SK-N-SH (cell line): ENCODE measurements at regions not wholly inside any gene's neighbourhood (a gene's known extent, or its start where the extent isn't known, plus 50 kb on each side); places are given as distances from the start of the nearest gene placed in this dataset.

Experiments used
- CTCF ChIA-PET: fragments of 300-600, 350-600 bp; formaldehyde crosslinking; extraction: SDS; loops from one replicate; lab custom pipeline; 2021; lab: Yijun Ruan, JAX
- POLR2A ChIA-PET: fragments of 350-600 bp; sonication (Branson Sonifier 250); formaldehyde crosslinking; extraction: SDS; loops from one replicate; lab custom pipeline; 2020; ENCODE audit warnings: antibody characterized with exemption, inconsistent platforms; lab: Yijun Ruan, JAX
- DNase-seq: peaks from one replicate; pipeline ENCODE4 v3.0.0; 2012
- H2AFZ ChIP-seq: fragments of 200-600 bp; sonication (generic); 2 replicates; pipeline ENCODE4 v1.8.1; 2016; ENCODE audit warnings: antibody characterized with exemption, mild to moderate bottlenecking, low read depth
- H3F3A ChIP-seq: fragments of 200-600 bp; sonication (generic); replicated peaks from 2 replicates; pipeline ENCODE3; 2016; ENCODE audit warnings: antibody characterized with exemption, mild to moderate bottlenecking; ENCODE audit not compliant: insufficient read depth
- H3K27ac ChIP-seq, 2 experiments: fragments of 200-500 bp in 1 of 2; fragments of 200-600 bp in 1 of 2; sonication (Bioruptor generic) in 1 of 2; sonication (generic), shearing (Covaris generic) in 1 of 2; 2 replicates each; pipeline versions ENCODE4 v1.5.1 to v1.6.1; 2014 to 2016; ENCODE audit warnings: low read depth in 2 of 2, inconsistent platforms in 1 of 2, low read length in 1 of 2, mild to moderate bottlenecking in 1 of 2, mixed read lengths in 1 of 2
- H3K27me3 ChIP-seq: fragments of 200-600 bp; sonication (generic), shearing (Covaris generic); 2 replicates; pipeline ENCODE4 v1.6.1; 2016; ENCODE audit warnings: mixed run types; ENCODE audit not compliant: insufficient read depth
- H3K36me3 ChIP-seq, 2 experiments: fragments of 200-500 bp in 1 of 2; fragments of 200-600 bp in 1 of 2; sonication (Bioruptor generic) in 1 of 2; sonication (generic) in 1 of 2; replicated peaks in 1 of 2; 2 replicates each; pipeline versions ENCODE3 to v1.5.1; 2014 to 2016; ENCODE audit warnings: low read length in 1 of 2, mild to moderate bottlenecking in 1 of 2; ENCODE audit not compliant: insufficient read depth in 2 of 2, control insufficient read depth in 1 of 2
- H3K4me1 ChIP-seq, 2 experiments: fragments of 200-500 bp in 1 of 2; fragments of 200-600 bp in 1 of 2; sonication (Bioruptor generic) in 1 of 2; sonication (generic), shearing (Covaris generic) in 1 of 2; 2 replicates each; pipeline versions ENCODE4 v1.5.1 to v1.6.1; 2014 to 2016; ENCODE audit warnings: low read depth in 1 of 2, low read length in 1 of 2, mixed run types in 1 of 2; ENCODE audit not compliant: insufficient read depth in 2 of 2, control insufficient read depth in 1 of 2
- H3K4me2 ChIP-seq: fragments of 200-600 bp; sonication (generic), shearing (Covaris generic); 2 replicates; pipeline ENCODE4 v1.6.1; 2017; ENCODE audit warnings: mixed run types
- H3K4me3 ChIP-seq, 2 experiments: fragments of 200-500 bp in 1 of 2; fragments of 200-600 bp in 1 of 2; sonication (Bioruptor generic) in 1 of 2; sonication (generic), shearing (Covaris generic) in 1 of 2; 2 replicates each; pipeline versions ENCODE4 v1.5.1 to v1.8.1; 2014 to 2016; ENCODE audit warnings: low read depth in 2 of 2, inconsistent platforms in 1 of 2, low read length in 1 of 2, mild to moderate bottlenecking in 1 of 2, mixed read lengths in 1 of 2, moderate library complexity in 1 of 2
- H3K79me2 ChIP-seq: fragments of 200-600 bp; sonication (generic); 2 replicates; pipeline ENCODE4 v1.8.1; 2017; ENCODE audit warnings: mild to moderate bottlenecking; ENCODE audit not compliant: insufficient read depth
- H3K9ac ChIP-seq: fragments of 200-600 bp; sonication (generic); 2 replicates; pipeline ENCODE4 v1.6.1; 2017; ENCODE audit warnings: mixed run types
- H3K9me2 ChIP-seq: fragments of 200-600 bp; sonication (generic); 2 replicates; pipeline ENCODE4 v1.6.1; 2017; ENCODE audit warnings: mixed run types
- H3K9me3 ChIP-seq: fragments of 200-600 bp; sonication (generic); 2 replicates; pipeline ENCODE4 v1.6.1; 2017; ENCODE audit warnings: mixed run types, mild to moderate bottlenecking, moderate library complexity
- H4K20me1 ChIP-seq: fragments of 200-600 bp; sonication (generic); 2 replicates; pipeline ENCODE4 v1.6.1; 2017; ENCODE audit warnings: mild to moderate bottlenecking, mixed run types; ENCODE audit not compliant: insufficient read depth
- ELF1 ChIP-seq: IDR thresholded peaks from 2 replicates; pipeline ENCODE4 v1.4.0; 2012
- EP300 ChIP-seq, 2 experiments: IDR thresholded peaks; 2 replicates each; pipeline versions ENCODE4 v1.4.0 to v1.6.1; 2012; ENCODE audit warnings: borderline replicate concordance in 1 of 2, low read depth in 1 of 2, low read length in 1 of 2
- FOSL2 ChIP-seq: IDR thresholded peaks from 2 replicates; pipeline ENCODE4 v1.4.0; 2012; ENCODE audit warnings: low read depth, mild to moderate bottlenecking, moderate library complexity, borderline replicate concordance
- FOXJ3 ChIP-seq: sonication (generic); formaldehyde crosslinking; IDR thresholded peaks from 2 replicates; pipeline ENCODE4 v1.5.1; 2020; ENCODE audit warnings: mild to moderate bottlenecking, missing genetic modification reagents
- FOXM1 ChIP-seq: IDR thresholded peaks from 2 replicates; pipeline ENCODE4 v1.4.0; 2012; ENCODE audit warnings: low read depth, mild to moderate bottlenecking
- GATA2 ChIP-seq: sonication (generic); formaldehyde crosslinking; IDR thresholded peaks from 2 replicates; pipeline ENCODE4 v1.5.0; 2020; ENCODE audit warnings: mild to moderate bottlenecking, missing genetic modification reagents
- JUND ChIP-seq: IDR thresholded peaks from 2 replicates; pipeline ENCODE4 v1.4.0; 2012
- NRF1 ChIP-seq: IDR thresholded peaks from 2 replicates; pipeline ENCODE4 v1.6.1; 2012; ENCODE audit warnings: low read depth, mild to moderate bottlenecking, low read length
- POLR2AphosphoS5 ChIP-seq: IDR thresholded peaks from 2 replicates; pipeline ENCODE4 v1.6.1; 2012; ENCODE audit warnings: low read depth, low read length
- RAD21 ChIP-seq: IDR thresholded peaks from 2 replicates; pipeline ENCODE4 v1.6.1; 2012; ENCODE audit warnings: mild to moderate bottlenecking, low read length
- RFX5 ChIP-seq: IDR thresholded peaks from 2 replicates; pipeline ENCODE4 v1.6.1; 2012; ENCODE audit warnings: mild to moderate bottlenecking, improper control_type of control experiment, low read length
- RXRA ChIP-seq: IDR thresholded peaks from 2 replicates; pipeline ENCODE4 v1.4.0; 2012; ENCODE audit warnings: low read depth, mild to moderate bottlenecking, borderline replicate concordance
- TAF1 ChIP-seq: IDR thresholded peaks from 2 replicates; pipeline ENCODE4 v1.6.1; 2012; ENCODE audit warnings: low read depth, mild to moderate bottlenecking, low read length, moderate library complexity, borderline replicate concordance
- TEAD4 ChIP-seq: IDR thresholded peaks from 2 replicates; pipeline ENCODE4 v1.4.0; 2012; ENCODE audit warnings: mild to moderate bottlenecking, borderline replicate concordance; ENCODE audit not compliant: insufficient read depth
- WGBS: methylation state at CpG from one replicate; pipeline ENCODE4 v1.1.6; 2017; ENCODE audit warnings: low lambda C conversion rate; 5-methylcytosine and 5-hydroxymethylcytosine counted together
- TF ChIP-seq, protein P1 (sequence below): fragments of 150-350 bp; IDR thresholded peaks from 2 replicates; pipeline ENCODE4 v1.6.1; 2016; ENCODE audit warnings: mild to moderate bottlenecking, low read depth, low read length
- TF ChIP-seq, protein P2 (sequence below): fragments of 150-350 bp; IDR thresholded peaks from 2 replicates; pipeline ENCODE4 v1.6.1; 2017; ENCODE audit warnings: antibody characterized with exemption, low read length, low read depth, borderline replicate concordance
- TF ChIP-seq, protein P3 (sequence below): fragments of 200-600 bp; sonication (generic); IDR thresholded peaks from 2 replicates; pipeline ENCODE4 v1.6.1; 2017; ENCODE audit warnings: antibody characterized with exemption, mild to moderate bottlenecking, moderate library complexity
- TF ChIP-seq, protein P4 (sequence below): IDR thresholded peaks from 2 replicates; pipeline ENCODE4 v1.6.1; 2012; ENCODE audit warnings: mild to moderate bottlenecking, low read depth, low read length, moderate library complexity
- TF ChIP-seq, protein P5 (sequence below): IDR thresholded peaks from 2 replicates; pipeline ENCODE4; 2012

DNA sequence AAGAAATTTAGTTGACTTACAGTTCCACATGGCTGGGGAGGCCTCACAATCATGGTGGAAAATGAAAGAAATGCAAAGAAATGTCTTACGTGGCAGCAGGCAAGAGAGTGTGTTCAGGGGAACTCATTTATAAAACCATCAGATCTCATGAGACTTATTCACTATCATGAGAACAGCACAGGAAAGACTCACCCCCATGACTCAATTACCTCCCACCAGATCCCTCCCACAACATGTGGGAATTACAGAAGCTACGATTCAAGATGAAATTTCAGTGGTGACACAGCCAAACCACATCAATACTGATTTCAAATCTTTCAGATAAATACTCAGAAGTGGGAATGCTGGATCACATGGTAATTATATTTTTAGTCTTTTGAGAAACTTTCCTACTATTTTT lies 1357.9 kb downstream of the SLITRK5 start:
- Histone ChIP-seq H4K20me1 (no peaks in the 10 kb centered on the region), H3K36me3 (no peaks in the 10 kb centered on the region), H3K9me3 (no peaks in the 10 kb centered on the region), H2AFZ (no peak overlapping the region), H3K9me2 (no peaks in the 10 kb centered on the region), H3K4me2 (no peak overlapping the region), H3K4me3 (no peak overlapping the region), H3K27me3 (no peaks in the 10 kb centered on the region), H3K4me1 (no peaks in the 10 kb centered on the region), H3K79me2 (no peaks in the 10 kb centered on the region), H3K9ac (no peak overlapping the region), H3K27ac (no peak overlapping the region), H3F3A (no peaks in the 10 kb centered on the region)
- TF ChIP-seq FOSL2 = no peak
- no peak for TF ChIP-seq POLR2AphosphoS5
- TF ChIP-seq EP300 (IDR thresholded peaks at IDR 0.05; ENCODE audit: borderline replicate concordance in 1 of 2, low read depth in 1 of 2, low read length in 1 of 2) = no peak
- TF ChIP-seq, protein P1, sequence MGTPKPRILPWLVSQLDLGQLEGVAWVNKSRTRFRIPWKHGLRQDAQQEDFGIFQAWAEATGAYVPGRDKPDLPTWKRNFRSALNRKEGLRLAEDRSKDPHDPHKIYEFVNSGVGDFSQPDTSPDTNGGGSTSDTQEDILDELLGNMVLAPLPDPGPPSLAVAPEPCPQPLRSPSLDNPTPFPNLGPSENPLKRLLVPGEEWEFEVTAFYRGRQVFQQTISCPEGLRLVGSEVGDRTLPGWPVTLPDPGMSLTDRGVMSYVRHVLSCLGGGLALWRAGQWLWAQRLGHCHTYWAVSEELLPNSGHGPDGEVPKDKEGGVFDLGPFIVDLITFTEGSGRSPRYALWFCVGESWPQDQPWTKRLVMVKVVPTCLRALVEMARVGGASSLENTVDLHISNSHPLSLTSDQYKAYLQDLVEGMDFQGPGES = no peak
- TF ChIP-seq FOXM1 = no peak
- TF ChIP-seq, protein P2, sequence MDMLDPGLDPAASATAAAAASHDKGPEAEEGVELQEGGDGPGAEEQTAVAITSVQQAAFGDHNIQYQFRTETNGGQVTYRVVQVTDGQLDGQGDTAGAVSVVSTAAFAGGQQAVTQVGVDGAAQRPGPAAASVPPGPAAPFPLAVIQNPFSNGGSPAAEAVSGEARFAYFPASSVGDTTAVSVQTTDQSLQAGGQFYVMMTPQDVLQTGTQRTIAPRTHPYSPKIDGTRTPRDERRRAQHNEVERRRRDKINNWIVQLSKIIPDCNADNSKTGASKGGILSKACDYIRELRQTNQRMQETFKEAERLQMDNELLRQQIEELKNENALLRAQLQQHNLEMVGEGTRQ = no peak
- TF ChIP-seq RXRA = no peak
- TF ChIP-seq, protein P3, sequence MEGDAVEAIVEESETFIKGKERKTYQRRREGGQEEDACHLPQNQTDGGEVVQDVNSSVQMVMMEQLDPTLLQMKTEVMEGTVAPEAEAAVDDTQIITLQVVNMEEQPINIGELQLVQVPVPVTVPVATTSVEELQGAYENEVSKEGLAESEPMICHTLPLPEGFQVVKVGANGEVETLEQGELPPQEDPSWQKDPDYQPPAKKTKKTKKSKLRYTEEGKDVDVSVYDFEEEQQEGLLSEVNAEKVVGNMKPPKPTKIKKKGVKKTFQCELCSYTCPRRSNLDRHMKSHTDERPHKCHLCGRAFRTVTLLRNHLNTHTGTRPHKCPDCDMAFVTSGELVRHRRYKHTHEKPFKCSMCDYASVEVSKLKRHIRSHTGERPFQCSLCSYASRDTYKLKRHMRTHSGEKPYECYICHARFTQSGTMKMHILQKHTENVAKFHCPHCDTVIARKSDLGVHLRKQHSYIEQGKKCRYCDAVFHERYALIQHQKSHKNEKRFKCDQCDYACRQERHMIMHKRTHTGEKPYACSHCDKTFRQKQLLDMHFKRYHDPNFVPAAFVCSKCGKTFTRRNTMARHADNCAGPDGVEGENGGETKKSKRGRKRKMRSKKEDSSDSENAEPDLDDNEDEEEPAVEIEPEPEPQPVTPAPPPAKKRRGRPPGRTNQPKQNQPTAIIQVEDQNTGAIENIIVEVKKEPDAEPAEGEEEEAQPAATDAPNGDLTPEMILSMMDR = no peak
- no peak for TF ChIP-seq GATA2 (CRISPR knock-in tag)
- TF ChIP-seq RFX5 = no peak
- no peak for TF ChIP-seq TAF1
- no peak for TF ChIP-seq JUND
- no peak for TF ChIP-seq ELF1
- no peak for TF ChIP-seq NRF1
- TF ChIP-seq FOXJ3 (CRISPR knock-in tag) = no peak
- ChIA-PET POLR2A (no interaction called here), CTCF (no interaction called here)
- WGBS = 28% methylated on average over 2 of the region's 2 CpGs
- DNase-seq = no peak

DNA sequence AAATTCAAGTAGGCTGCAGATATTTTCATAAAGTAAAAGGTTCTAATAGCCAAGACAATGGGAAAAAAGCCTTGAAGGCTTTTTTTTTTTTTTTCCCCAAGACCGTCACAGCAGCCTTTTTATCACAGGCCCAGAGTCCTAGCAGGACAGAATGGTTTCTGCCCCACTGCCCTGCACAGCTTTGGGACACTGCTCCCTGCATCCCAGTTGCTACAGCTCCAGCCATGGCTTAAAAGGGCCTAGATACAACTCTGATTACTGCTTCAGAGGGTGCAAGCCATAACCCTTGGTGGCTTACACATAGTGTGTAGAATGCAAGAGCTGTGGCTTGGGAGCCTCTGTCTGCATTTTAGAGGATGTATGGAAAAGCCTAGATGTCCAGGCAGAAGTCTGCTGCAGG lies 1362.8 kb downstream of the SLITRK5 start:
- Histone ChIP-seq H3K36me3 (no peaks in the 10 kb centered on the region), H3K79me2 (no peaks in the 10 kb centered on the region), H3K4me2 (no peak overlapping the region), H3K4me1 (no peaks in the 10 kb centered on the region), H2AFZ (no peak overlapping the region), H3K9me3 (no peaks in the 10 kb centered on the region), H4K20me1 (no peaks in the 10 kb centered on the region), H3K9me2 (no peaks in the 10 kb centered on the region), H3K27me3 (no peaks in the 10 kb centered on the region), H3K27ac (no peak overlapping the region), H3F3A (no peaks in the 10 kb centered on the region), H3K4me3 (no peak overlapping the region), H3K9ac (no peak overlapping the region)
- no peak for DNase-seq
- TF ChIP-seq, protein P4, sequence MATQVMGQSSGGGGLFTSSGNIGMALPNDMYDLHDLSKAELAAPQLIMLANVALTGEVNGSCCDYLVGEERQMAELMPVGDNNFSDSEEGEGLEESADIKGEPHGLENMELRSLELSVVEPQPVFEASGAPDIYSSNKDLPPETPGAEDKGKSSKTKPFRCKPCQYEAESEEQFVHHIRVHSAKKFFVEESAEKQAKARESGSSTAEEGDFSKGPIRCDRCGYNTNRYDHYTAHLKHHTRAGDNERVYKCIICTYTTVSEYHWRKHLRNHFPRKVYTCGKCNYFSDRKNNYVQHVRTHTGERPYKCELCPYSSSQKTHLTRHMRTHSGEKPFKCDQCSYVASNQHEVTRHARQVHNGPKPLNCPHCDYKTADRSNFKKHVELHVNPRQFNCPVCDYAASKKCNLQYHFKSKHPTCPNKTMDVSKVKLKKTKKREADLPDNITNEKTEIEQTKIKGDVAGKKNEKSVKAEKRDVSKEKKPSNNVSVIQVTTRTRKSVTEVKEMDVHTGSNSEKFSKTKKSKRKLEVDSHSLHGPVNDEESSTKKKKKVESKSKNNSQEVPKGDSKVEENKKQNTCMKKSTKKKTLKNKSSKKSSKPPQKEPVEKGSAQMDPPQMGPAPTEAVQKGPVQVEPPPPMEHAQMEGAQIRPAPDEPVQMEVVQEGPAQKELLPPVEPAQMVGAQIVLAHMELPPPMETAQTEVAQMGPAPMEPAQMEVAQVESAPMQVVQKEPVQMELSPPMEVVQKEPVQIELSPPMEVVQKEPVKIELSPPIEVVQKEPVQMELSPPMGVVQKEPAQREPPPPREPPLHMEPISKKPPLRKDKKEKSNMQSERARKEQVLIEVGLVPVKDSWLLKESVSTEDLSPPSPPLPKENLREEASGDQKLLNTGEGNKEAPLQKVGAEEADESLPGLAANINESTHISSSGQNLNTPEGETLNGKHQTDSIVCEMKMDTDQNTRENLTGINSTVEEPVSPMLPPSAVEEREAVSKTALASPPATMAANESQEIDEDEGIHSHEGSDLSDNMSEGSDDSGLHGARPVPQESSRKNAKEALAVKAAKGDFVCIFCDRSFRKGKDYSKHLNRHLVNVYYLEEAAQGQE = no peak
- TF ChIP-seq TEAD4 = no peak
- TF ChIP-seq ELF1 = no peak
- no peak for TF ChIP-seq RAD21
- TF ChIP-seq, protein P5, sequence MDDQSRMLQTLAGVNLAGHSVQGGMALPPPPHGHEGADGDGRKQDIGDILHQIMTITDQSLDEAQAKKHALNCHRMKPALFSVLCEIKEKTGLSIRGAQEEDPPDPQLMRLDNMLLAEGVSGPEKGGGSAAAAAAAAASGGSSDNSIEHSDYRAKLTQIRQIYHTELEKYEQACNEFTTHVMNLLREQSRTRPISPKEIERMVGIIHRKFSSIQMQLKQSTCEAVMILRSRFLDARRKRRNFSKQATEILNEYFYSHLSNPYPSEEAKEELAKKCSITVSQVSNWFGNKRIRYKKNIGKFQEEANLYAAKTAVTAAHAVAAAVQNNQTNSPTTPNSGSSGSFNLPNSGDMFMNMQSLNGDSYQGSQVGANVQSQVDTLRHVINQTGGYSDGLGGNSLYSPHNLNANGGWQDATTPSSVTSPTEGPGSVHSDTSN = no peak
- 57% methylated on average over 1 of the region's 1 CpG for whole genome bisulfite sequencing
- CTCF ChIA-PET = no interaction called here
- POLR2A ChIA-PET = no interaction called here
